SK-N-SH (cell line): ENCODE measurements at regions not wholly inside any gene's neighbourhood (a gene's known extent, or its start where the extent isn't known, plus 50 kb on each side); places are given as distances from the start of the nearest gene placed in this dataset.

Source experiments
- CTCF ChIA-PET: fragments of 300-600, 350-600 bp; formaldehyde crosslinking; extraction: SDS; loops from one replicate; lab custom pipeline; 2021; lab: Yijun Ruan, JAX
- POLR2A ChIA-PET: fragments of 350-600 bp; sonication (Branson Sonifier 250); formaldehyde crosslinking; extraction: SDS; loops from one replicate; lab custom pipeline; 2020; ENCODE audit warnings: antibody characterized with exemption, inconsistent platforms; lab: Yijun Ruan, JAX
- DNase-seq: peaks from one replicate; pipeline ENCODE4 v3.0.0; 2012
- H2AFZ ChIP-seq: fragments of 200-600 bp; sonication (generic); 2 replicates; pipeline ENCODE4 v1.8.1; 2016; ENCODE audit warnings: antibody characterized with exemption, mild to moderate bottlenecking, low read depth
- H3F3A ChIP-seq: fragments of 200-600 bp; sonication (generic); replicated peaks from 2 replicates; pipeline ENCODE3; 2016; ENCODE audit warnings: antibody characterized with exemption, mild to moderate bottlenecking; ENCODE audit not compliant: insufficient read depth
- H3K27ac ChIP-seq, 2 experiments: fragments of 200-500 bp in 1 of 2; fragments of 200-600 bp in 1 of 2; sonication (Bioruptor generic) in 1 of 2; sonication (generic), shearing (Covaris generic) in 1 of 2; 2 replicates each; pipeline versions ENCODE4 v1.5.1 to v1.6.1; 2014 to 2016; ENCODE audit warnings: low read depth in 2 of 2, inconsistent platforms in 1 of 2, low read length in 1 of 2, mild to moderate bottlenecking in 1 of 2, mixed read lengths in 1 of 2
- H3K27me3 ChIP-seq: fragments of 200-600 bp; sonication (generic), shearing (Covaris generic); 2 replicates; pipeline ENCODE4 v1.6.1; 2016; ENCODE audit warnings: mixed run types; ENCODE audit not compliant: insufficient read depth
- H3K36me3 ChIP-seq, 2 experiments: fragments of 200-500 bp in 1 of 2; fragments of 200-600 bp in 1 of 2; sonication (Bioruptor generic) in 1 of 2; sonication (generic) in 1 of 2; replicated peaks in 1 of 2; 2 replicates each; pipeline versions ENCODE3 to v1.5.1; 2014 to 2016; ENCODE audit warnings: low read length in 1 of 2, mild to moderate bottlenecking in 1 of 2; ENCODE audit not compliant: insufficient read depth in 2 of 2, control insufficient read depth in 1 of 2
- H3K4me1 ChIP-seq, 2 experiments: fragments of 200-500 bp in 1 of 2; fragments of 200-600 bp in 1 of 2; sonication (Bioruptor generic) in 1 of 2; sonication (generic), shearing (Covaris generic) in 1 of 2; 2 replicates each; pipeline versions ENCODE4 v1.5.1 to v1.6.1; 2014 to 2016; ENCODE audit warnings: low read depth in 1 of 2, low read length in 1 of 2, mixed run types in 1 of 2; ENCODE audit not compliant: insufficient read depth in 2 of 2, control insufficient read depth in 1 of 2
- H3K4me2 ChIP-seq: fragments of 200-600 bp; sonication (generic), shearing (Covaris generic); 2 replicates; pipeline ENCODE4 v1.6.1; 2017; ENCODE audit warnings: mixed run types
- H3K4me3 ChIP-seq, 2 experiments: fragments of 200-500 bp in 1 of 2; fragments of 200-600 bp in 1 of 2; sonication (Bioruptor generic) in 1 of 2; sonication (generic), shearing (Covaris generic) in 1 of 2; 2 replicates each; pipeline versions ENCODE4 v1.5.1 to v1.8.1; 2014 to 2016; ENCODE audit warnings: low read depth in 2 of 2, inconsistent platforms in 1 of 2, low read length in 1 of 2, mild to moderate bottlenecking in 1 of 2, mixed read lengths in 1 of 2, moderate library complexity in 1 of 2
- H3K79me2 ChIP-seq: fragments of 200-600 bp; sonication (generic); 2 replicates; pipeline ENCODE4 v1.8.1; 2017; ENCODE audit warnings: mild to moderate bottlenecking; ENCODE audit not compliant: insufficient read depth
- H3K9ac ChIP-seq: fragments of 200-600 bp; sonication (generic); 2 replicates; pipeline ENCODE4 v1.6.1; 2017; ENCODE audit warnings: mixed run types
- H3K9me2 ChIP-seq: fragments of 200-600 bp; sonication (generic); 2 replicates; pipeline ENCODE4 v1.6.1; 2017; ENCODE audit warnings: mixed run types
- H3K9me3 ChIP-seq: fragments of 200-600 bp; sonication (generic); 2 replicates; pipeline ENCODE4 v1.6.1; 2017; ENCODE audit warnings: mixed run types, mild to moderate bottlenecking, moderate library complexity
- H4K20me1 ChIP-seq: fragments of 200-600 bp; sonication (generic); 2 replicates; pipeline ENCODE4 v1.6.1; 2017; ENCODE audit warnings: mild to moderate bottlenecking, mixed run types; ENCODE audit not compliant: insufficient read depth
- CHD2 ChIP-seq: fragments of 150-350 bp; IDR thresholded peaks from 2 replicates; pipeline ENCODE4 v1.6.1; 2018; ENCODE audit warnings: low read length; ENCODE audit not compliant: partially characterized antibody
- EZH2phosphoT487 ChIP-seq: fragments of 200-600 bp; sonication (generic); IDR thresholded peaks from 2 replicates; pipeline ENCODE4 v1.6.1; 2017; ENCODE audit warnings: low read depth, mixed run types, mild to moderate bottlenecking, antibody characterized with exemption, moderate library complexity, borderline replicate concordance
- FOXJ3 ChIP-seq: sonication (generic); formaldehyde crosslinking; IDR thresholded peaks from 2 replicates; pipeline ENCODE4 v1.5.1; 2020; ENCODE audit warnings: mild to moderate bottlenecking, missing genetic modification reagents
- GABPA ChIP-seq: IDR thresholded peaks from 2 replicates; pipeline ENCODE4 v1.4.0; 2012; ENCODE audit warnings: low read depth, mild to moderate bottlenecking
- GATA2 ChIP-seq: sonication (generic); formaldehyde crosslinking; IDR thresholded peaks from 2 replicates; pipeline ENCODE4 v1.5.0; 2020; ENCODE audit warnings: mild to moderate bottlenecking, missing genetic modification reagents
- JUND ChIP-seq: IDR thresholded peaks from 2 replicates; pipeline ENCODE4 v1.4.0; 2012
- MEF2A ChIP-seq: IDR thresholded peaks from 2 replicates; pipeline ENCODE4 v1.4.0; 2012; ENCODE audit warnings: low read depth, borderline replicate concordance
- MXI1 ChIP-seq: IDR thresholded peaks from 2 replicates; pipeline ENCODE4 v1.6.1; 2012; ENCODE audit warnings: mild to moderate bottlenecking, low read depth, low read length, improper control_type of control experiment
- NFIC ChIP-seq: IDR thresholded peaks from 2 replicates; pipeline ENCODE4 v1.4.0; 2012; ENCODE audit warnings: borderline replicate concordance
- NRF1 ChIP-seq: IDR thresholded peaks from 2 replicates; pipeline ENCODE4 v1.6.1; 2012; ENCODE audit warnings: low read depth, mild to moderate bottlenecking, low read length
- RAD21 ChIP-seq: IDR thresholded peaks from 2 replicates; pipeline ENCODE4 v1.6.1; 2012; ENCODE audit warnings: mild to moderate bottlenecking, low read length
- RCOR1 ChIP-seq: fragments of 150-350 bp; IDR thresholded peaks from 2 replicates; pipeline ENCODE4 v1.6.1; 2017; ENCODE audit warnings: antibody characterized with exemption, low read length
- RFX5 ChIP-seq: IDR thresholded peaks from 2 replicates; pipeline ENCODE4 v1.6.1; 2012; ENCODE audit warnings: mild to moderate bottlenecking, improper control_type of control experiment, low read length
- RXRA ChIP-seq: IDR thresholded peaks from 2 replicates; pipeline ENCODE4 v1.4.0; 2012; ENCODE audit warnings: low read depth, mild to moderate bottlenecking, borderline replicate concordance
- SIN3A ChIP-seq: IDR thresholded peaks from 2 replicates; pipeline ENCODE4 v1.6.1; 2012; ENCODE audit warnings: low read depth, mild to moderate bottlenecking, low read length, moderate library complexity, borderline replicate concordance
- SMC3 ChIP-seq: IDR thresholded peaks from 2 replicates; pipeline ENCODE4 v1.6.1; 2012; ENCODE audit warnings: low read depth, low read length, improper control_type of control experiment
- TAF1 ChIP-seq: IDR thresholded peaks from 2 replicates; pipeline ENCODE4 v1.6.1; 2012; ENCODE audit warnings: low read depth, mild to moderate bottlenecking, low read length, moderate library complexity, borderline replicate concordance
- TCF12 ChIP-seq: IDR thresholded peaks from 2 replicates; pipeline ENCODE4 v1.4.0; 2012
- WGBS: methylation state at CpG from one replicate; pipeline ENCODE4 v1.1.6; 2017; ENCODE audit warnings: low lambda C conversion rate; 5-methylcytosine and 5-hydroxymethylcytosine counted together
- TF ChIP-seq, protein P1 (sequence below): fragments of 150-350 bp; IDR thresholded peaks from 2 replicates; pipeline ENCODE4 v1.6.1; 2017; ENCODE audit warnings: antibody characterized with exemption, low read length, low read depth, borderline replicate concordance
- TF ChIP-seq, protein P2 (sequence below): IDR thresholded peaks from 2 replicates; pipeline ENCODE4 v1.4.0; 2012; ENCODE audit warnings: low read depth, borderline replicate concordance
- TF ChIP-seq, protein P3 (sequence below): IDR thresholded peaks from 2 replicates; pipeline ENCODE4 v1.4.0; 2012; ENCODE audit warnings: low read depth
- TF ChIP-seq, protein P4 (sequence below): IDR thresholded peaks from 2 replicates; pipeline ENCODE4; 2012
- TF ChIP-seq, protein P5 (sequence below): IDR thresholded peaks from 2 replicates; pipeline ENCODE4 v1.4.0; 2012; ENCODE audit warnings: low read depth, borderline replicate concordance
- TF ChIP-seq, protein P6 (sequence below): fragments of 150-350 bp; IDR thresholded peaks from 2 replicates; pipeline ENCODE4 v1.6.1; 2016; ENCODE audit warnings: mild to moderate bottlenecking, low read depth, low read length

DNA sequence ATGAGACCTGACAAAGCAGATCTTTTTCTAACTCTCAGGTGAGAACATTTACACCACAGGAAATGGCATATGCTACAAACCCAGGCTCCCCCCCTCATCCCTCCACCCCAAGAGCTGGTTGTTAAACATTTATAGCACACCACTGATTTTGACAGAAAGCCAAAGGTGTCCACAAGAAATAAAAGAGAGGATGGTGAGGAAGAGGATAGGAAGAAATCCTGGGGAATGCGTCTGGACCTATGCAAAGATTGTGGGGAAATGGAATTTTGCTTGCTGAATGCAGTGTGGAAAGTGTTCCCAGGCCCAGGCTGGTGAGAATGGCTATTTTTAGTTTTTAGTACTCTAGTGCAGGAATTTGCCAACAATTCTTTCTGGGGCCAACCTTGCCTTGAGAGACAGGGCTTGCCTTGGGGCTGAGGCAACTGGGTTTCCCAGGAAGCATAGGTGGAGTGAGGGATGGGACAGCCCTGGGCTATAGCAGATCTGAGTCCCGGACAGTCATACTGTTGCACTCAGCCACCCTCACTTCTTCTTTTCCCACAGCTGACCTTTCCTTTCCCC lies 163.9 kb downstream of the ADAMTS15 start:
- peaks cover 0 to 14% of the 10 kb centered on the region in 2 experiments; a peak in 3 of 4 replicates for H3K4me1 ChIP-seq
- no peaks in the 10 kb centered on the region for H3K9me2 ChIP-seq
- peaks cover 23% of the 10 kb centered on the region for H3F3A ChIP-seq
- no peaks in the 10 kb centered on the region for H3K27me3 ChIP-seq
- ChIA-PET CTCF (no interaction called here), POLR2A (no interaction called here)
- peak overlapping the region; percentile 48 to 98; a peak in 3 of 4 replicates for H3K27ac ChIP-seq
- no peaks in the 10 kb centered on the region for H3K36me3 ChIP-seq
- H2AFZ ChIP-seq: 0 out of 2 replicates have a peak overlapping the region, but pooled peaks have one; percentile 12
- no peak overlapping the region for H3K4me3 ChIP-seq
- H3K9ac ChIP-seq: peak overlapping the region; percentile 62; the same call in 1 of the 2 replicates
- 53% methylated on average over 2 of the region's 2 CpGs for WGBS
- peak overlapping the region; percentile 56 for H3K4me2 ChIP-seq
- H4K20me1 ChIP-seq: no peaks in the 10 kb centered on the region
- TF ChIP-seq, protein P1, sequence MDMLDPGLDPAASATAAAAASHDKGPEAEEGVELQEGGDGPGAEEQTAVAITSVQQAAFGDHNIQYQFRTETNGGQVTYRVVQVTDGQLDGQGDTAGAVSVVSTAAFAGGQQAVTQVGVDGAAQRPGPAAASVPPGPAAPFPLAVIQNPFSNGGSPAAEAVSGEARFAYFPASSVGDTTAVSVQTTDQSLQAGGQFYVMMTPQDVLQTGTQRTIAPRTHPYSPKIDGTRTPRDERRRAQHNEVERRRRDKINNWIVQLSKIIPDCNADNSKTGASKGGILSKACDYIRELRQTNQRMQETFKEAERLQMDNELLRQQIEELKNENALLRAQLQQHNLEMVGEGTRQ: no peak
- TF ChIP-seq RCOR1 (no peak), FOXJ3 (no peak), JUND (no peak), RAD21 (no peak), TAF1 (no peak), NRF1 (no peak), RXRA (no peak), TCF12 (peak; percentile 4; the same call in 1 of the 2 replicates), CHD2 (no peak), RFX5 (no peak), GABPA (no peak), SMC3 (no peak), MEF2A (peak; percentile 69; the same call in 1 of the 2 replicates), SIN3A (0 out of 2 replicates have a peak, but pooled peaks have one; percentile 18), NFIC (0 out of 2 replicates have a peak, but pooled peaks have one; percentile 6), GATA2 (CRISPR knock-in tag) (no peak), EZH2phosphoT487 (no peak), MXI1 (no peak)
- TF ChIP-seq, protein P2, sequence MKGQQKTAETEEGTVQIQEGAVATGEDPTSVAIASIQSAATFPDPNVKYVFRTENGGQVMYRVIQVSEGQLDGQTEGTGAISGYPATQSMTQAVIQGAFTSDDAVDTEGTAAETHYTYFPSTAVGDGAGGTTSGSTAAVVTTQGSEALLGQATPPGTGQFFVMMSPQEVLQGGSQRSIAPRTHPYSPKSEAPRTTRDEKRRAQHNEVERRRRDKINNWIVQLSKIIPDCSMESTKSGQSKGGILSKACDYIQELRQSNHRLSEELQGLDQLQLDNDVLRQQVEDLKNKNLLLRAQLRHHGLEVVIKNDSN: no peak
- TF ChIP-seq, protein P3, sequence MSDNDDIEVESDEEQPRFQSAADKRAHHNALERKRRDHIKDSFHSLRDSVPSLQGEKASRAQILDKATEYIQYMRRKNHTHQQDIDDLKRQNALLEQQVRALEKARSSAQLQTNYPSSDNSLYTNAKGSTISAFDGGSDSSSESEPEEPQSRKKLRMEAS: no peak
- TF ChIP-seq, protein P4, sequence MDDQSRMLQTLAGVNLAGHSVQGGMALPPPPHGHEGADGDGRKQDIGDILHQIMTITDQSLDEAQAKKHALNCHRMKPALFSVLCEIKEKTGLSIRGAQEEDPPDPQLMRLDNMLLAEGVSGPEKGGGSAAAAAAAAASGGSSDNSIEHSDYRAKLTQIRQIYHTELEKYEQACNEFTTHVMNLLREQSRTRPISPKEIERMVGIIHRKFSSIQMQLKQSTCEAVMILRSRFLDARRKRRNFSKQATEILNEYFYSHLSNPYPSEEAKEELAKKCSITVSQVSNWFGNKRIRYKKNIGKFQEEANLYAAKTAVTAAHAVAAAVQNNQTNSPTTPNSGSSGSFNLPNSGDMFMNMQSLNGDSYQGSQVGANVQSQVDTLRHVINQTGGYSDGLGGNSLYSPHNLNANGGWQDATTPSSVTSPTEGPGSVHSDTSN: no peak
- TF ChIP-seq, protein P5, sequence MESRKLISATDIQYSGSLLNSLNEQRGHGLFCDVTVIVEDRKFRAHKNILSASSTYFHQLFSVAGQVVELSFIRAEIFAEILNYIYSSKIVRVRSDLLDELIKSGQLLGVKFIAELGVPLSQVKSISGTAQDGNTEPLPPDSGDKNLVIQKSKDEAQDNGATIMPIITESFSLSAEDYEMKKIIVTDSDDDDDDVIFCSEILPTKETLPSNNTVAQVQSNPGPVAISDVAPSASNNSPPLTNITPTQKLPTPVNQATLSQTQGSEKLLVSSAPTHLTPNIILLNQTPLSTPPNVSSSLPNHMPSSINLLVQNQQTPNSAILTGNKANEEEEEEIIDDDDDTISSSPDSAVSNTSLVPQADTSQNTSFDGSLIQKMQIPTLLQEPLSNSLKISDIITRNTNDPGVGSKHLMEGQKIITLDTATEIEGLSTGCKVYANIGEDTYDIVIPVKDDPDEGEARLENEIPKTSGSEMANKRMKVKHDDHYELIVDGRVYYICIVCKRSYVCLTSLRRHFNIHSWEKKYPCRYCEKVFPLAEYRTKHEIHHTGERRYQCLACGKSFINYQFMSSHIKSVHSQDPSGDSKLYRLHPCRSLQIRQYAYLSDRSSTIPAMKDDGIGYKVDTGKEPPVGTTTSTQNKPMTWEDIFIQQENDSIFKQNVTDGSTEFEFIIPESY: no peak
- TF ChIP-seq, protein P6, sequence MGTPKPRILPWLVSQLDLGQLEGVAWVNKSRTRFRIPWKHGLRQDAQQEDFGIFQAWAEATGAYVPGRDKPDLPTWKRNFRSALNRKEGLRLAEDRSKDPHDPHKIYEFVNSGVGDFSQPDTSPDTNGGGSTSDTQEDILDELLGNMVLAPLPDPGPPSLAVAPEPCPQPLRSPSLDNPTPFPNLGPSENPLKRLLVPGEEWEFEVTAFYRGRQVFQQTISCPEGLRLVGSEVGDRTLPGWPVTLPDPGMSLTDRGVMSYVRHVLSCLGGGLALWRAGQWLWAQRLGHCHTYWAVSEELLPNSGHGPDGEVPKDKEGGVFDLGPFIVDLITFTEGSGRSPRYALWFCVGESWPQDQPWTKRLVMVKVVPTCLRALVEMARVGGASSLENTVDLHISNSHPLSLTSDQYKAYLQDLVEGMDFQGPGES: no peak
- no peak for DNase-seq
- no peaks in the 10 kb centered on the region for H3K9me3 ChIP-seq
- H3K79me2 ChIP-seq: no peaks in the 10 kb centered on the region
